SKM-1 treated with dmso at 0.1 percent for 144 hours (cell line): ENCODE measurements at regions not wholly inside any gene's neighbourhood (a gene's known extent, or its start where the extent isn't known, plus 50 kb on each side); places are given as distances from the start of the nearest gene placed in this dataset.

ENCODE experiments used
- DNase-seq: peaks from one replicate; lab custom pipeline; 2025; ENCODE audit not compliant: unreplicated experiment; lab: John Stamatoyannopoulos, UW

DNA sequence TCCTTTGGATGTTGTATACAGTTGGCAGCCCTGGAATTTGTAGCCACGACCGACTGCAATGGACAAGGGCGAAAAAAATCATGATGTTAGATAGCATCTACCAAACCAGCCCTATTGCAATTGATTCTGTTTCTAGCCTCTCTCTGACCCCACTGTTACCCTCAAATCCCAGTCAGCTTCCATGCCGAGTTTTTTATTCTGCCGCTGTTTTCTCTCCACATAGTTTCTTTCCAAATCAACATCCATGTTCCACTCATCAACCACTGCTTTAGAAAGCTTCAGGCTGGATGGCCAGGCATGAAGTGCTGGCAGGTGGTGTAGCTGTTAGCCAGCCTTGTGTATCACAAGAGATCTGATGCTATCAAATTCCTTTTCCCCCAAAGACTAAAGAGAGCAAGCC, 272.8 kb downstream of the FIGN start:
- no peak for DNase-seq

DNA sequence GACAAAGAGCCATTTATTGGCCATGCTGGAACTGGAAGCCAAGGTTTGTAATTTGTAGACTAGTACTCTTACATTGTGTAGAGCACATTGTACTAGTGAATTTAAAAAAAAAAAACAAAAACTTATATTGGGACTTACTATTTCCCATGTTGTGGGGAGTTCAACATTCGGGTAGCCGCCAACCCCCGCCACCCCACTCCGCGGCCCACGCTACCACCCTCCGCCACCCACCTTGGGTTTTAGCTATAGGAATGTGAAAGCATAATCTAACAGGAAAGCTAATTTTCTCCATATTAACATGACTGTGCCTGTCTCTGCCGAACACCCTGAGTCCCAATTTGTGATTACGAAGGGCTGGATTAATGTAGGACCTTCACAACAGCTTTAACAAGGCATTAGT, 275.8 kb downstream of the FIGN start:
- no peak for DNase-seq

DNA sequence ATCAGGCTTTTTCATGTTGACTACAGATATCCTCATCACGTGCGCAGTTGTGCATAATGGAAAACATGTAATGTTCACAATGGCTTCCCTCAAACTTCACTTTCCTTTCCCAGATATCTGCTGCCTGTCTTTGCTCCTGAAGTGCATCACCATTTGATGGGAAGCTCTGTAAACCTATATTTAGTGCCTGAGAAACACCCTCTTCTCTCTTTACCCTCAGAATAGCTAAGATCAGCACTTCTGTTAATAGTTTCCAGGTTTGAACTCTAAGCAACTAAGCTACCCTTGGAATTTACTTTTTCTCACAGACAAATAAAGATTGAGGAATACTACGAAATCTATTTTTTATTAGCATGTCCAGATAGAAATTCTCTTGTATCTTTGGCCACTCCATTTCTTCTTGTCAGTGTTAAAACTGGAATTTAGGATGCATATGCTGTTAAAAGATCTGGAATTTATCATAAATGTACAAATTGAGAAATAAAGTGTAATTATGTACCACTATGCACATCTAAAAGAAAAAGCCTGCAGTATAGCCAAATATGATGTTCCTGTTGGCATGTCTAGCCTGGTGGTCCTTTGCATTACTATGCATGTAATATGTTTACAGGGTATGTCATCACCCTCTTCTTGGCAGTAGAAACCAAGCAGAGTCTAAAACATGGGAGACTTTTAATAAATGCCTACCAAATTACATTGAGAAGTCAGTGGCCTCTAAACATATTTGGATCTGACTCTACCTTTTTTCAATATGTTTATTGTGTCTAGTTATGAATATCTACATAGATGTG, 278.7 kb downstream of the FIGN start:
- DNase-seq: no peak

DNA sequence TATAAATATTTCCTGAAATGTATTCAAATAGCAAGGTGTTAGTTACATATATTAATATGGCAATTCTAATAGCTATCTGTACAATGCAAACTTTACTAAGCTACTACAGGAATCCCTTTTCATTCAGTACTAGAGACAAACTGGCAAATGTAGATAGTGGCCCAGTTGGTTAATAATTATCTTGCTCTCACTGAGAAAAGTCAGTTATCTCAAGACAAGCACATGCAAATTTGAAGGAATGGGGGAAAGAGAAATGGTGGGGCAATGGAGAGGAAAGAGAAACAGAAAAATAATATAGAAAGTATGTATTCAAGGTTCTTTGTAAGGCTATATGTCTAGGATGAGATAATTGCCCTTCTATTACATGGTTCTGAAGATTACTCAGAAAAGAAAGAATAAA, 280.0 kb downstream of the FIGN start:
- DNase-seq: no peak

- no peak for DNase-seq
Measured at GRCh38 chr2:163453920-163454319, 281.9 kb downstream of the FIGN start.

GRCh38 chr2:163441603-163442002, 294.2 kb downstream of the FIGN start:
- DNase-seq: no peak

DNA sequence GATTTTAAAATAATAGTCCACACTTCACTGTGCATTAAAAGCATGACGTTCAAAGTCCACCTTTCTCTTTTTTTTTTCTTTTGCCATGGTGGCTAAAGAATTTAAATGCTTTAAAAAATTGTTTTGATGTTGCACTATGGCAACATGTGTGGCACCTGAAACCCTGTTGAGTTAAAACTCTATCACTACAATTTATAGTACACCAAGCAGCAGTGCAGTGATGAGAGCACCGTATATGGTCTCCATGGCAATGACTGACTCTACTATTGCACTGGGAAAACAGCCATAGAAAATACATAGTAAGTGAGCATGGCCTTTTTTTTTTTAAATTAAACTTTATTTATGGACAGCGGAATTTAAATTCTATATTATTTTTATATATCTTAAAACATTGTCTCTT, 298.8 kb downstream of the FIGN start:
- DNase-seq: no peak

DNA sequence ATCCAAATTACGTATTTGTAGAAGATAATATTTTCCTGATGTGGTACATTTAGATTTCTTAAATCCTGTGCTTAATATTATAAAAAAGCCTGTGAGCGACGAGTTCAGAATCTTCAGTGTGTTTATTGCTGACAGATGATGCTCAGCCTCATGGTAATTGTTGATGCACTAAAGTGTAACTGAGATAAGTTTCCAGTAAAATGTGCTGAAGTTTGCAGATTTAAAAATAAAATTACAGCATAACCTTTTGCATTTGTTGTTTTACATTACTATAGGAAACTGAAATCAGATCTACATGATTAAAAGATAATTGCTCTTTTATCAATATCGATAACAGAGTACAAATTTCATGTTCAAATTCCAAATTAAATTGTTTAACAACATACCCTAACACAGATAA, 307.6 kb downstream of the FIGN start:
- DNase-seq: no peak

GRCh38 chr2:163420604-163421003, 315.2 kb downstream of the FIGN start:
- no peak for DNase-seq

GRCh38 chr2:163419000-163419830, 316.6 kb downstream of the FIGN start:
- DNase-seq: no peak

DNA sequence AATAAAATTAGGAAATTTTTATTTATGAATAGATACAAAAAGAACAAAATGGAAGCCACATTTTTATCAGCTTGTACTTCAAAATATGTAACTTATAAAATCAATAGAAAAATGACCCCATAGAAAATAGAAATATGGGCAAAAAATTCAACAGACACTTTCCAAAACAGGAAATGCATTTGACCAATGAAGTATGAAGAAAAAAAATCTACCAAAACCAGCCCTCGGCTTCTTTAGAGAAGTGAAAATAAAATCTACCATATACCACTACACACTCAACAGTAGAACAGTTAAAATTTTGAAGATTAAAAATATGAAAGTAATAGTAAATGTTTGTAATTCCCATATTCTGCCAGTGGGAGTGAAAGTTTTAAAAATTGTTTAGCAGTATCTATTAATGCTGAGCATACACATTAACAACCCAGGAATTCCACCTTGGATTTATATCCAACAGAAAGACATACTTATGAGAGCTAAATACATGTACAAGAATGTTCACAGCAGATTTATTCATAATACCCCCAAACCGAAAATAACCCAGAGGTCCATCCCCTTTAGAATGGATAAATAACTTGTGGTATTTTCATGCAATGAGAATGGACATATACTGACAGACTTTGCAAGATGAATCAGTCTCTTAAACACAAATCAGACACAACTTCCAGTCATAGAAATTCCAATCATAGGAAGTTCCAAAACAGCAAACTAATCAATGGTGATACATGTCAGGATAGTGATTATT, 318.0 kb downstream of the FIGN start:
- no peak for DNase-seq

GRCh38 chr2:163414121-163414520, 321.7 kb downstream of the FIGN start:
- DNase-seq: no peak

DNA sequence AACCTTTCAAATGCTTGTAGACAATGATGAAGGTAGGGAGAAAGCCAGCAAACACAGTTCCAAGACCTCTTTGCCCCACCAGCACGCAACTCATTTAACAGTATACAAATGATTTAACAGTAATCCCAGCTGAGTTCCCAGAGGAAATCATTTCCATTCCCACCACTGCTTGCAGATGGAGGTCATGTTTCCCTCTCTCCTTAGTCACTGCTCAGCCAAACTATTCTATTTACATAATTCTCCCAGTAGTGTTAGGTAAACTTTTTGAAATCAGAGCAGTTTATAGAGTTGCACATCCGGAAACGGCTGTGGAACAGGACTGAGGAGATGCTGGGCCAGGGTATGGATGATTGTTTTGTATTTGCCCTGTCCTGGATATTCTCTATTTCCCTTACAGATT, 328.5 kb downstream of the FIGN start:
- no peak for DNase-seq

- no peak for DNase-seq
Measured at GRCh38 chr2:163405298-163405697, 330.5 kb downstream of the FIGN start.

DNA sequence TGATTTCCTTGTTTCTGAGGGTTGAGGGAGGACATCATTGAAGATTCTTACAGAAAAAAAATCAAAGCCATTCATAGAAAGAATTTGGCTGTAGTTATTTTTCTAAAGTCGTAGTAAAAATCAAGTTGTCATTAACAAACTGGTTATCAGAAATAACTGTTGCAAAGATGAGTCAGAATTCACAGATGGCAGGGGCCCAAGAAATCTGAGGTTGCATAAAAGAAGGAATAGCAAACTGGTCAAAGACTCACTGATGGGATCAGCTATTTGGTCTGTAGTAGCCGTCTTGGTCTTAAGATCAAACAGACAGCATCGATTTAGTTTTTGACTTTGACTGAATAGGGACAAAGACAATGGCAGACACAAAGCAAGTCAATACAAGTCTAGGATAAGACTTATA, 334.3 kb downstream of the FIGN start:
- DNase-seq: no peak

DNA sequence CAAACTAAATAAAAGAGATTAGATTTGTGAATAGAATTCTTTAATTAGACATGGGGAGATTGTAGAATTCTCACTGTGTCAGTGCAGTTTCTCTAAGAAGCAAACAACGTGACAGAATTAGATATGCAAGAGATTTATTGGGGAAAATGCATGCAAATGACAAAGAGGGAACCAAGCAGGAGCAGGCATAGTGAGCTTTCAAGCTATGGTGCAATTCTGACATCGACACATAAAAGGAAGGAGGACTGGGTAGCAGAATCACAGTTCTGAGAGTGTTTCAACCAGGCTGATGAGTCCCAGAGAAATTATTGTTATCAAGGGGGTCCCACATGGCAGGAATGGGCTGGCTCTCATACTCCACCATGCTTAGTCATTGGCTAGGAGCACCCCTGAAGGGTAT, 338.4 kb downstream of the FIGN start:
- DNase-seq: no peak

GRCh38 chr2:163395602-163396001, 340.2 kb downstream of the FIGN start:
- DNase-seq: no peak

- no peak for DNase-seq
Measured at GRCh38 chr2:163389838-163390237, 346.0 kb downstream of the FIGN start.

DNA sequence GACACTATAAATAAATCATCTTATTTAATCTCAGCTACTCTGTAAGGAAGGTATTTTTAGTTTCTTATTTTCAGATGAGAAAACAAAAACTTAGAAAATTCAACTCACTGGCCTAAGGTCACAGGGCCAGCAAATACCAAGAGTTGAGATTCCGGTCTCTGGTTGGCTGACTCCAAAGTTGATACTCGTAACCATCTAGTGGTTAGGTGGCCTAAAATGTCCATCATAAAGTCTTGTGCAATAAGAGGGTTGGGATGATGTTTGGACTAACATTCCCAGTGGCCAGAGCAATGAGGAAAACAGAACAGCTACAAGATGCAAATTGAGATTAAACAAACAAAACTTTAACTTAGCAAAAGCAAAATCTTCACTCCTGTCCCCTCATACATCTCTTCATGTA, 360.3 kb downstream of the FIGN start:
- DNase-seq: no peak

- no peak for DNase-seq
Measured at GRCh38 chr2:163375070-163375469, 360.7 kb downstream of the FIGN start.

DNA sequence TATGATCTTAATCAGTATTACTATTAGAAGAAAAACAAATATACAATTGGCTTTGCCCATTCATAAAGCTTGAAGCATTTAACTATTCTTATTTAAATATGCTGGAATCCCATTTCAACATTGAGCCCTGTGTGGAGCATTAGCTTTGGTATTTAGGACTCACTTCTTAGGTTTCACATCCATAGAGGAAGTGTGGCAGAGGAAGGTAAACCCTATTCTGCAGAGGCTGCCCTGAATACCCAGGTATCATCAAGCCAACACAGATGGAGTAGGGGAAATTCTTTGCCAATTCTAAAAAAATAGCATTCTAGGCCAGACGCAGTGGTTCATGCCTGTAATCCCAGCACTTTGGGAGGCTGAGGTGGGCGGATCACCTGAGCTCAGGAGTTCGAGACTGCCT, 361.5 kb downstream of the FIGN start:
- no peak for DNase-seq

- DNase-seq: no peak
Measured at GRCh38 chr2:163373496-163373895, 362.3 kb downstream of the FIGN start.
